Coronary artery (tissue), 2 donors: ENCODE measurements at regions not wholly inside any gene's neighbourhood (a gene's known extent, or its start where the extent isn't known, plus 50 kb on each side); places are given as distances from the start of the nearest gene placed in this dataset.

Experiments used
- DNase-seq: peaks from one replicate; pipeline ENCODE4 v3.0.0-alpha.2; 2017; ENCODE audit warnings: low spot score
- H3K27ac ChIP-seq, 2 donors: fragments of 200-600 bp; sonication (generic); one replicate each; pipeline ENCODE4 v1.5.1; 2016 to 2019
- H3K4me3 ChIP-seq: fragments of 200-600 bp; sonication (generic); 2 replicates; pipeline ENCODE4 v1.5.1; 2016; ENCODE audit warnings: mild to moderate bottlenecking, moderate library complexity
- CTCF ChIP-seq: fragments of 200-600 bp; sonication (generic); IDR thresholded peaks from one replicate; pipeline ENCODE4 v1.5.1; 2019; ENCODE audit warnings: antibody characterized with exemption

- no peak for TF ChIP-seq CTCF
- no peak overlapping the region for H3K4me3 ChIP-seq
Observed at GRCh38 chr1:238360474-238360873, 469.8 kb upstream of the ZP4 start.

GRCh38 chr1:238350471-238350870, 459.7 kb upstream of the ZP4 start:
- TF ChIP-seq CTCF, result no peak
- DNase-seq, result no peak
- Histone ChIP-seq H3K4me3 (no peak overlapping the region), H3K27ac (no peak overlapping the region)

More at GRCh38 chr1:238360474-238360873, 469.8 kb upstream of the ZP4 start:
- no peak for DNase-seq
- no peak overlapping the region for H3K27ac ChIP-seq

GRCh38 chr1:238346340-238346739, 455.6 kb upstream of the ZP4 start:
- no peak for DNase-seq
- H3K27ac ChIP-seq, result no peak overlapping the region
- no peak overlapping the region for H3K4me3 ChIP-seq
- no peak for TF ChIP-seq CTCF

- no peak for DNase-seq
- no peak overlapping the region for H3K4me3 ChIP-seq
- no peak overlapping the region for H3K27ac ChIP-seq
- no peak for TF ChIP-seq CTCF
Observed at GRCh38 chr1:238345837-238346236, 455.1 kb upstream of the ZP4 start.

- no peak overlapping the region for H3K27ac ChIP-seq
Observed at GRCh38 chr1:238343852-238344251, 453.1 kb upstream of the ZP4 start.

DNA sequence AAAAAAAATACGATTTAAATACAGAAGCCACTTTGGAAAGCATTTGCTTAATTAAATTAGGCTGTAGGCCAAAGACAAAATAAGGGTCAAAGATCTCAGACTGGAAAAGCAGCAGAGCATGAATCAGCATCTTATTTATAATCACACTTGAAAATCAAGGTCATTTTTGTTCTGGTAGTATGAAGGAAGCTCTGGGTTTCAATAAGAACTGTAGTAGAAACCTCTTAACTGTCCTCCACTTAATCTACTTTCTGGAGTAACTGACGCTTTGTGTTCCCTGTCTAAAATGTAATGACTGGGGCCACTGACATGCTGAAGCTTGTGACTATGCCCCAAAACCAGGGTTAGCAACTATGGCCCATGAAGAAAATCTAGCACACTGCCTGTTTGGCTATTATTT, 450.7 kb upstream of the ZP4 start:
- Histone ChIP-seq H3K27ac (no peak overlapping the region), H3K4me3 (no peak overlapping the region)
- no peak for TF ChIP-seq CTCF
- no peak for DNase-seq

More at GRCh38 chr1:238343852-238344251, 453.1 kb upstream of the ZP4 start:
- no peak for DNase-seq
- no peak overlapping the region for H3K4me3 ChIP-seq
- no peak for TF ChIP-seq CTCF

DNA sequence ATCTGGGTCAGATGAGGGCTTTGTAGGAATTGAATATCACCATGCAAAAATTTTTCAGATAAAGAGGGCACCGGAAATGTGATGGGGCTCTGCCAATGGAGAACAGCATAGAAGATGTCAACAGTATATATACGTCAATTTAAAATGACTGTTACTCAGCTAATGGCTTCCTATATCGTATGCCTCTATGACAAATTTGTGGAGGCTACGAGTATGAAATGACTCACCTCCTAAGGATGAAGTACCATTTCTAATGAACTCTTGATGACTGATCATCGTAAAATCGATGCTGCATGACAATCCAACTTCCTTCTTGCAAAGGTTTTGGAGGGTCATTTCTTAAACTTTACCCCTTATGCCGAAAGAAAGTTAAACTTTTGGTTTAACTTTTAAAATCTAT, 450.3 kb upstream of the ZP4 start:
- no peak overlapping the region for H3K4me3 ChIP-seq
- H3K27ac ChIP-seq, result no peak overlapping the region
- no peak for TF ChIP-seq CTCF
- no peak for DNase-seq
